HG02759 (cell line): ENCODE measurements at regions not wholly inside any gene's neighbourhood (a gene's known extent, or its start where the extent isn't known, plus 50 kb on each side); places are given as distances from the start of the nearest gene placed in this dataset.

Experiments
- ATAC-seq: cut with Tn5 transposase; IDR thresholded peaks from one replicate; pipeline ENCODE4 v1.9.1; 2021; ENCODE audit warnings: mild to moderate bottlenecking, moderate library complexity; ENCODE audit not compliant: unreplicated experiment

DNA sequence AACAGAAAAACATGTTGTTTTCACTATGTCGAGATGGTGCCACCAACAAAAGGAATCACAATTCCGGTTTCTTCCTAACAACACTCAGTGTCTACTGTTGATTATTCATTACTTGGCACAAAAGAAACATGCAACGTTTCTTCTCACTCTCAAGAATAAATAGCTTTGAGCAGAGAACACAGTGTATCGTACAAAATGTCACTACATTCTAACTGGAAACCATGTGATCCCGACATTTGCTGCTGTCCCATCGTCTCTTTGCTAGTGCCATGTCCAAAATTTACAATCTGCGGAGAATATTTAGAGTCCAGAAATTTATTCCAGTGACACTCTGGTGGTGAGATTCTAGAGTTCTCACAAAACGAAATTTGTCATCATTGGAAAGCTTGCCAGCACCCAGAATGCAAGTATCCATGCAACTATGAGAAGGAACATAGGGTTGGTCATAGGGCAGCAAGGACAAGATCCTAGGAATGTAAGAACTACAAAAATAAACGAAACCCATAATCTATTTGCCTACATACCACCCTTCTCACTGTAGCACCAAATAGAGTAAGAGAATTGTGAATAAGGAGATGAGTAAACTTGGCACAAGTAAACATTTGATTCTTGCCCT lies 505.1 kb downstream of the LTN1 start:
- no peak for ATAC-seq

DNA sequence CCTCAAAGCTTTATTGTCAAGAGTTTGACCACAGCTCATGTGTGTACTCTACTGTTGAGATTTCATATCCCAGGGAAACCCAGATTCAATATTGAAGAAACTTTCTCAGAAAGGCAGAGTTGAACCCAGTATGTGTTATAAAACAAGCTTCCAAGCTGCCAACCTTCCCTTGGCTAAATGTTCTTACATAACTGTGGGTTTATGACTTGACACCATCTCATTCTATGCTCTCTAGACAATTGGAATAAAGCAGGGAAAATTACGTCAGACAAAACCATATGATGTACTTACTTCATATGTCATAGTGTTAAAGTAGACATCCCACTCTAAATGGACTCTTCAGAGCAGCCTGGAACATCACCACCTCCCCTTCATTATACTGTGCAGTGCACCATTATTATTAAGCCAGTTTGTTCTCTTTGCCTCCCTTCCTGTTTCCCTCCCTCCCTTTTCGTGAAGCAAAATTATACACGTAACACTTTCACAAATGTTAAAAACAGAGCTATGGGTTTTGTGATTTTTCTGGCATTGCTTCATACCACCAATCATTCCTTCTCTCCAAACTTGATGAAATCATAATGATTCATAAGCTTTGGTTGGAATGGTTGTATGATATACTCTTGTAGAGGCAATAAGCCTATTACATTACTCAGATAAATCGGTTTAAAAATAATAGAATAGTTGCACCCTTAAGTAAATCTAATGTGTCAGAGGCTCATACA lies 507.2 kb downstream of the LTN1 start:
- no peak for ATAC-seq

DNA sequence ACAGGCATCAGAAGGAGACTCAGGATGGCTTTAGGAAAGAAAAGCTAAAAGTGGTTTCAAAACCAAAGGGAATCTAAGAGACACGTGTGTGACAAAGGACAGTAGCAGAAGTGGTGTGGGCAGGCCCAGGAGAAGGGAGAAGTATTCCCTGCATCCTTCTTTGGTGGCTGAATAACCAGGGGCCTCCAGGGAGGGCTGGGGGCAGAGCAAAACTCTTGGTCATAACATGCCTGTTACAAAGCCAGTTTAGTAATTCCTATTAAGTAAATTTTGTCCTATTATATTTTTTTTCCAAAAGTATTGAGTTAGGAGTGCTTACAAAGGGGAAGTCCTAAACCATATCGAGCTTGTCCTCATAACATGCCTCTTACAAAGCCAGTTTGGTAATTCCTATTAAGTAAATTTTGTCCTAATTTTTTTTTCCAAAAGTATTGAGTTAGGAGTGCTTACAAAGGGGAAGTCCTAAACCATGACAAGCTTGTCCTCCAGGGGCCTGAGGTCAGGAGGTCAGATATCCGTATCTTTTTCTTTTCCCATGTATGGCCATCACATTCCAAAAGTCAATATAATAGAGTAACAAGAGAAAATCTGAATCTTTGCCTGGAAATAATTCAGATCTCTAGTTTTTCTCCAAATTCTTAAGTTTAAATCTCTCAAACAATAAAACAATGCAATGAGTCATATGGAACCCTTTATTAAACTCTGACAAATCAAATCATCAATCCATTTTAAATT lies 509.2 kb downstream of the LTN1 start:
- no peak for ATAC-seq

DNA sequence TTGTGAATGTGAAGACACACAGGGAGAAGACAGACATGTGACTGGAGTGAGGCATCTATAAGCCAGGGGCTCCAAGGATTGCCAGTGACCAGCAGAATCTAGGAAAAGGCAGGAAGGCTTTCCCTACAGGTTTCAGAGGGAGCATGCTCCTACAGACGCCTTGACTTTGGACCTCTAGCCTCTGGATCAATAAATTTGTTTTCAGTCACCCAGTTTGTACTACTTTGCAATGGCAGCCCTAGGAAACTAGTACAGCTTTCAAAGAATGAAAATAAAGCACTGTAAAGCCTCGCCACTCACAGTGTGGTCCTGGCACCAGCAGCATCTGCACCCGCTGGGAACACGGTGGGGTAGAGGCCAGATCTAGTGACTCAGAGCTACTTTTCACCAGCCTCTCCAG lies 510.0 kb downstream of the LTN1 start:
- no peak for ATAC-seq

DNA sequence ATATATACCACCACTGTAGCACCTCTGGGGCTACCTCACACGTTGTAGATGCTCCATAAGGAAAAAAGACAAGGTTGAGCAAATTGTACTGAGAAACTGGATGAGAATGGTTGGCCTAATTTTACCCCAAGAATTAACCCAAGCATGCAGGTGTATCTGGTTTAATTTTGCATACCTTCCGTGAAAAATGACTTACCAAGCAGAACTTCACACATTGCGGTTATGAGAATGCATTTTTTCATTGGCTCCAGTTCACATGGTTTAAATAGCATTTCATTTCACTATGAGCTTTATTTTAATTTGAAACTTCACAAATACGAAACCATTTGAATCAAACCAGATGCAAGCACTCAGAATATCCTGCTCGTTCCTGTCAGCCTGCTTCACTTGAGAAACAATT lies 512.2 kb downstream of the LTN1 start:
- ATAC-seq, result peak; percentile 68

DNA sequence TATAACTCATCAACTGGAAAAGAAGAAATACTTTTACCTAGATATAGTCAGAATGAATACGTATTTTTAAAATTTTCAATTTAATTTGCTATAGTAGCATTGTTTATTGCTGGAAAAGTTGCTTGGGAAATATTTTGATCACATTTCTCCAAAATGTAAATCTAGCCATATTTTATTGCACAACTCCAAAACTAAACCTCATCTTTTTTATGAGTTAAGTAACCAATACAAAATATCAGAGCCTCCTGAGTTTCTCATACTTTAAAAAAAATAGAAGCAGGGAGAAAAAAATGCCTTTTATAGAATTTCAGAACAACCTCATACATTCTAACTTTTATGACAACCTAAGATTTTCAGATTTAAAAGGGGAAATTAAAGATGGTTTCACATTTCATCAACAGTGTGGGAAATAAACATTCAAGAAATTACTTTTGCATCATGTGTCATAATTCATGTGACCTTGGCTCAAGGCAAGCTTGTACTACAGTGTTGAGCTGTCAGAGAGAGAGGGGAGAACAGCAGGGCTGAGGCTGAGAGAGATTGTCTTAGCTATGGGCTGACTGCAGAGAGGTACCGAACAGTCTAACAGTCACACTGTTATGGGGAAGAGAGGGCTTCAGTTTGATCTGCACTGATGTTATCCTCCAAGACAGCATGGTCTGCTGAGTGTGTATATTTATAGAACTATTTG lies 519.0 kb downstream of the LTN1 start:
- peak; percentile 80 for ATAC-seq

DNA sequence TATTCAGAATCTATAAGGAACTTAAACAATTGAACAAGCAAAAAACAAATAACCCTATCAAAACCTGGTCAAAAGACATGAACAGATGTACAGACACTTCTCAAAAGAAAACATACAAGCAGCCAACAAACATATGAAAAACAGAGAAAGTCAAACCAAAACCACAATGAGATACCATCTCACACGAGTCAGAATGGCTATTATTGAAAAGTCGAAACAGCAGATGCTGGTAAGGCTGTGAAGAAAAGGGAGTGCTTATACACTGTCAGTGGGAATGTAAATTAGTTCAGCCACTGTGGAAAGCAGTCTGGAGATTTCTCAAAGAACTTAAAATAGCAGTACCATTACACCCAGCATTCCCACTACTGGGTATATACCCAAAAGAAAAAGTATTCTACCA lies 520.1 kb downstream of the LTN1 start:
- ATAC-seq, result peak; percentile 39

DNA sequence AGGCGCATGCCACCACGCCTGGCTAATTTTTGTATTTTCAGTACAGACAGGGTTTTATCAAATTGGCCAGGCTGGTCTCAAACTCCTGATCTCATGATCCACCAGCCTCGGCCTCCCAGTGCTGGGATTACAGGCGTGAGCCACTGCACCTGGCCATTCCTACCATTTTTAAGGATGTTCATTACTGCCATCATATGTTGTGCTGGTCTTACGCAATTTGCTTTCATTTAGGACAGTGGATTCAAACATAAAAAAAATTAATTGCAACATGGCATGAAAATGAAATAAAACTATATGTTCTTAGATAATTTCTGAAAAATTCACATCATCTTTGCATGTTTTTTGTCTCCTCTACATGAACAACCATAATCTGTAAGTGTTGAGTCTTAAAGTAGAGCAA lies 527.7 kb downstream of the LTN1 start:
- no peak for ATAC-seq

DNA sequence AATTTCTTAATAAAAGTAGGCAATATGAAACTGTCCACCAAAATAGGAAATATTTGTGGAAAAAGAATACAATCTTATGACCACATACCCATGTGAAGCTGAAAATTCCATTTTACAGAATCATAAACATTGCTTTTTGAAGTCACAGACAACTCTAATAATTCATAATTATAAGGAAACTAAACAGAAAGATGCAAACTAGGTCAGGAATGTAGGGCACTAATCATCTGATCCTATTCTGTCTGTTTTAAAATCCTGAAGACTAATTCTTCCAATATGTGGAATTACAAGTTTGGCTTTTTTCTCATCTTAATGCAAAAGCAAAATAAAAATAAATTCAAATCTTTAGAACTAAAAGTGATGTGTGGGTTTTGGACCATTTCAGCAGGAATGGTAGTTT lies 528.6 kb downstream of the LTN1 start:
- ATAC-seq, result no peak

DNA sequence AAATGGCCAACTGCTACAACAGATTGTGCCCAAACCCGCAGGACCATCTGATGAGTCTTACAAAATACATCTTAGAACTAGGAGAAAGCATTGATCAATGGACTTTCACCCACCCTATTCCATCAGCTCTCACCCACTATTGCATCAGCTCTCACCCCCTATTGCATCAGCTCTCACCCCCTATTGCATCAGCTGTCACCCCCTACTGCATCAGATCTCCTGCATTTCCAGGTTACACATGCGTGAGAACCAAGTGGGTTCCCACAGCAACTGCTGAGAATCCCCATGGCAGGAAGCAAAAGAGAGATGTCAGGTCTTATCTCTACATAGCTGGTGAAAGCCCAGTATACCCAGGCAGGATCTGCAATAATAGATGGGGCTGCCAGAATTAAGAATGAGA lies 533.5 kb downstream of the LTN1 start:
- no peak for ATAC-seq

DNA sequence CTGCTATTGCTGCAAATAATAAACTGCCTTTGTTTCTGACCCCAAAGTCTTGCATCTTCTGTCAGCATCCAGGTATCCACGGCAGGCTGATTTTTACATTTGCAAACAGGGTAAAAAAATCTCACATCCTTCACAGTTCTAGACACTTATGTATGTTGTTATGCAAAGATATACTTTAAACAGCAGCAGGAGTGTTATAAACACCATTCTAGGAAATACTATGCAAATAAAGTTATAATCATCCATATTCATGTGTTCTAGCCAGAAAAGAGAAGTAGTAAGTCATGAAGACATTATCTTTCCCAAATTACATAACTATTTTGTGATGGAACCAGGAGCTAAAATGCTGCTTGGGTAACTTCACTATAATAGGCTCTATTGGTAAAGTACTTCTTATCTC lies 534.2 kb downstream of the LTN1 start:
- no peak for ATAC-seq

DNA sequence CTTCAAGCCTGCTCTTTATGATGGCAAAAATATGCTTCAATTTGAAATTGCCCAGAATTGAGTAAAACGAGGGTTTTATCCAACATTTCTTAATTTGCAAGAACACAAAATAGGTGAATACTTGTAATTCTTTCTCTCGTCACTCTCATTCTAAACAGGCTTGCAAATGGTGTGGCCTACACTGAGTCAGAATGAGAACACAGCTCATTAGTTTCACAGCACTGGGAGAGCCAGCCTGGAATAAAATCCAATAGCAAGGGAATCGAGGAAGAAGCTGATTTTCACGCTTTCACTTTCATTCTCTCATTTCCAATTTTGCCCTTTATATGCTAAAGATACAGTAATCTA lies 537.5 kb downstream of the LTN1 start:
- no peak for ATAC-seq

DNA sequence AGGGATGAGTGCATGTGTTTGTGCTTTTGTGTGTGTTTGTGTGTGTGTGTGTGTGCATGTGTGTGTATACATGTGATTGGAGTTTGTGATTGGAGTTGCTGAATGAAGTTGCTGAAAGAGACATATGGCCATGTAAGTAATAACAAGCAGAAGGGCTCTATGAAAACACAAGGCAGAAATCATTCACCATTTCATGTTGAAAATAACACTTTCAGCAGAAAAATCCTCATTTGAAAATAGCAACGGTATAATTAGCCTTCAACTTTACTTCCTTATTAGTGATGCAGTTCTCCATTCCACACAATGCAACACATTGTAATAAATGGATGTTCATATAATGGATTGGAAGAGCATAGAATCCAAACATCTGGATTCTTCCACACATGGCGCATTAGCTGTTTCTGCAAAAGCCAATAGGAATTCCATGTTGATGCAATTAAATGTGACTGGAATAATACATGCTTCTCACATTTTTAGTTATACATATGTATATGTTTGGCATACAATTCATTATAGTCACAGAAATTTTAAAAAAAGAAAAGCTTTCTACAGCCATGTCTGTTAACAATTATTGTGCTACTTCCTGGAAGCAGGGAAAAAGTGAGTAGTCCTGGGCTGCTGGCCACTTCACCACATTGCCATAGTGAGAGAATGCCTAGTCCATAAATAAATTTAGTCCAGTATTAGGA lies 538.0 kb downstream of the LTN1 start:
- ATAC-seq, result no peak

DNA sequence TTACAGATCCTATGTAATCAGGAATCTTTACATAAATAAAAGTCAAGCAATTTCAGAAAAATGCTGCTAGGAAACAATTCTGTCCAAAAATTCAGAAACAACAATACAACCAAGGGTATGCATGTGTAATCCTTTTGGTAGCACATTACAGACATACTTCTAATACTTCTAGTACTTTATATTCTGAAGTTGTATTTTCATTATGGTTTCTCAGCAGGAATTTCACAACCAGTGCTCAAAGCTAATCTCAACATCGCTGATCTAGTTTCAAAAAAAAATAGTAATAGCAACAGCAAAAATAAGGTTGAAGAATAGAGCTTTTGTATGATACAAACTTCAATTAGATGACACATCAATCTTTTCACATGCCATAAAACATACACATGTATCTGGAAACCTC lies 545.2 kb downstream of the LTN1 start:
- ATAC-seq, result no peak

DNA sequence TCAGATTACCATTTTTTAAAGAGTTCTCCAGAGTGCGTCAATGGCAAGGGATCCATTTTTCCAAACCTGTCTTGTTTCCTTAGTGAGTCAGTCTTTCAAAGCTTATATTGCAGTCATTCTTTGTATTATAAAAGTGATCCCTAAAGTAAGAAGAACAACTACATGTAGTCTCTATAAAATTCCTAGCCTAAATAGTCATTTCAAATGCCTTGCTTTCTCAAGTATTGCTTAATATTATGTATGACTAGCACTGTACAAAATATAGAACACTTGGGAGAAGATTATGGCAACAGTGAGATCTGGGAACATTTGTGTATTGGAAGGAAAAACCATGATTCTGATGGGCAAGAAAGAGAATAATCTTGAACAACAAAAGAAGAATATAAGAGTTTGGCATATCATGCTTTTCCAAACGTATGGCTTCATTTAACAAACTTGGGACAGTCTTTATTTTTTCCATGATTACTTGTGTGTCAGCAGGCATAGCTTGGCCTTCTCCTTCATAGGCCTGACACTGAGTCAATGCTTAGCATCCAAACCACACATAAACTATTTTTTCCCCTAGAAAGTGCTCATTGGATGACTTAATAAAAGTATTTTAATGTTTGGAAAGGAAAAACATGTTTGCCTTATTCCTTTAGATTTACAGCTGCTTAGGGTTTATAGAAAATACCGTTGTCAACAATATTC lies 547.4 kb downstream of the LTN1 start:
- no peak for ATAC-seq

DNA sequence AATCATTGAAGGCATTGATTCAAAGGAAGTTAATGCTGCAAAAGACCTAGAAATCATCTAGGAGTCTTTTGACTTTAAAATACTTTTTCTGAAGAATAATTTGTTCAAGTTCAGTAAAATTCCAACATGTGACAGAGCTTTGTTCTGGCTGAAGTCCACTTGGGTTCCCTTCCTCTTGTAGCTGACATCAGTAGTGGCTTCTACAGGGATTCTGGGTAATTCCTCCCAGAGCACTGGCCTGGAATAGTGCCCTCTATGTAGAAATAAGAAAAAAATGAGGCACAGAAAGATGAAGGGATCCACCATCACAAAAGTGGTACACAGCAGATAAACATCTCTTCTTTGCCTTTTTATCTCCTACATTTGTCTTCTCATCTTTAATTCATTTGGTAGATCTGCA lies 548.1 kb downstream of the LTN1 start:
- ATAC-seq, result no peak

DNA sequence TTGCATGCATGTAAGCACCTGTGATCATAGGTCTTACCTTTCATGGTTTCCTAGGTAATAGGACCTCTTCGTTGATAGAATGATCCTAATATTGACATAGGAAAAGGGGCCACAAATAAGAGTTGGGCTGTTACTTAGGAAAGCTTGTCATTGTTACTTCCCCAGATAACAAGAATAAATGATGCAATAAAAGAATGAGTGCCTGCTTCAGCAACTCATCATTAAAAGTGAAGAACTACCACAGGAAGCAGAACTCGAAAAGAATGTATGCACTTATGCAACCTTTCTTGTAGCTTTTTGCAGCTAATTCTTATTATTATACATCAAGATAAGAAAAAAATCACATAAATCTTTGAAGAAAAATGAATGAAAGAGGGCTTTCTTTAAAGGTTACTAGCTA lies 548.6 kb downstream of the LTN1 start:
- no peak for ATAC-seq

DNA sequence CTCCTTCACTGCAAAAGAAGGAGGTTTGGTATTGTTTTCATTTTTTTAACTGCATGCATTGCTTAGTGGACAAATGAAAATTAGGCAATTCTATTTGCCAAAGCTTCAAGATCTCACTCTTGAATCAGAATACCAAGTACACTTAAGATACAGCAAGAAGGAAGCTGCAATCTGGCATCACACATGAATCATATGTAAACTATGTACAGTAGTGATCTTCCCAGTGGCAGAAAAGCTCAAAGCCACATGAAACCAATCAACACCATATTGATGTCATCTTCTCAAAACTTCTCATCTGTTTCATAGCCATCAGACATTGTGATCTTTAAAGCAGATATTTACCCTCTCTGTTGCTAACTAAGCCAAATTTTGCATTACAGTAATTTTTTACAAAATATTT lies 550.1 kb downstream of the LTN1 start:
- ATAC-seq, result no peak

DNA sequence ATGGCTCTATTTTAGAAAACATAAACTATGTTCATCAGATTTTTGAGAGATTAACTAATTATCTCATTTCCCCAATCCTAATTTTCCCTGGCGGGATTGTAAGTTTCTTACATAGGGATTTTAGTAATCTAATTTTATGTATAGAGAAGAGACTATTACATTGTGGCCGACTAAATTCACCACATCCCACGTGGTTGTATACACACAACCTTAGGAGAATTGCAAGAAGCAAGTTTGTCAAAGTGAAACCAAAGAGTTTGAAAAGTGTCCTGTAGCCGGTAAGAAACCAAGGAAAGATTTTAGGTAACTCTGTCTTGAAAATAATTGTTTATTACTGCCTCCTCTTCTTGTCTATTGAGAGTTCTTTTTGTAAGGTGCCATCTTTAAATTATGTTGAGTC lies 550.6 kb downstream of the LTN1 start:
- ATAC-seq, result no peak

DNA sequence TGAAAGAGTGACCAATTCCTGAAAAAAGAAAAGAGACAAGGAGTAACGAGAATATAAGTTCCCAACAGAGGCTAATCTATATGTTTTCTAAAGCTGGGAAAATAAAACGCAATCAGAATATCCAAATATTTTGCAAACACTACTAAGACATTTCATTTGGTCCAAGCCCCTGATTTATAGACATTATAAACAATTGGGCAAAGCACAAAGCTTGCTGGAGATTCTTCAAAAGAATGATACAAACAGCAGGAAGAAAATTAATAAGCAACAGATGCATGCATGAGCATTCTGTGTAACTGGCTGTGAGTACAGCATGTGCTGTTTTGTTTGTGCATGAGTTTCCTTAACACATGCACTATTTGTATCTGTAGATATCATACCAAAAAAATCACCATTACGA lies 552.9 kb downstream of the LTN1 start:
- no peak for ATAC-seq

DNA sequence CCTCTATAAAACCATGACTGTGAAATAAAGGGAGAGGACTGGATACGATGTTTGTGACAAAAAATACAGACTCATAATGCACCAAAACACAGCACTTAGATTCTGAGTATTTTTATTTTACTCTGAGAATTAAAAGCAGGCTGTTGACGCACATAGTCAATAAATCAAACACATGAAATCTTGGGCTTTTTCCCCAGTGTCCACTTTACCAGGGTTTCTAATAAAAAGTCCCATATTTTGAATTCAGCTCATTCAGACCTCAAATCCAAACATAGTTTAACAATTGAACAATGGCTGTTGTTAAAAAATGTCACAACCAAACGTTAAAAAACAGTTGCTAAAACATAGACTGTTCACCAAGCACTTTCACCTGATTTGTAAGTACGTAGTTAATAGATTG lies 553.4 kb downstream of the LTN1 start:
- ATAC-seq, result no peak
